GM10266 (cell line): ENCODE measurements at regions not wholly inside any gene's neighbourhood (a gene's known extent, or its start where the extent isn't known, plus 50 kb on each side); places are given as distances from the start of the nearest gene placed in this dataset.
"Not testable (repeated sequence)": the region's sequence is repeated elsewhere in the genome, so short reads cannot be mapped to it uniquely, and the experiment has no call there.

Experiments used
- DNase-seq: peaks from one replicate; pipeline ENCODE4 v3.0.0; 2012; ENCODE audit errors: extremely low spot score
- CTCF ChIP-seq: IDR thresholded peaks from 2 replicates; pipeline ENCODE4 v1.5.1; 2012; ENCODE audit warnings: mild to moderate bottlenecking, low read depth; ENCODE audit not compliant: control insufficient read depth, insufficient read depth; ENCODE audit errors: missing control alignments

GRCh38 chr2:100713106-100713505, 106.8 kb upstream of the NPAS2 start:
- DNase-seq: no peak
- no peak for TF ChIP-seq CTCF

- DNase-seq: not testable (repeated sequence)
These were observed 105.4 kb upstream of the NPAS2 start for GRCh38 chr2:100714396-100715010.

- DNase-seq: not testable (repeated sequence)
These were observed 104.1 kb upstream of the NPAS2 start for GRCh38 chr2:100715861-100716260.

GRCh38 chr2:100716581-100716980, 103.4 kb upstream of the NPAS2 start:
- no peak for DNase-seq
- TF ChIP-seq CTCF: no peak

GRCh38 chr2:100718065-100718629, 101.8 kb upstream of the NPAS2 start:
- no peak for TF ChIP-seq CTCF
- no peak for DNase-seq

GRCh38 chr2:100720445-100720844, 99.5 kb upstream of the NPAS2 start:
- TF ChIP-seq CTCF: no peak
- no peak for DNase-seq

- no peak for DNase-seq
- no peak for TF ChIP-seq CTCF
These were observed 98.2 kb upstream of the NPAS2 start for GRCh38 chr2:100721693-100722092.

- no peak for TF ChIP-seq CTCF
- DNase-seq: no peak
These were observed 97.8 kb upstream of the NPAS2 start for GRCh38 chr2:100722125-100722524.
